HCT116 (cell line): ENCODE measurements at regions not wholly inside any gene's neighbourhood (a gene's known extent, or its start where the extent isn't known, plus 50 kb on each side); places are given as distances from the start of the nearest gene placed in this dataset.

Experiments
- ATAC-seq: fragments of 200-7000 bp; cut with Tn5 transposase; 2 replicates; pipeline ENCODE4 v1.9.1; 2020; ENCODE audit warnings: mild to moderate bottlenecking, moderate library complexity
- BruUV-seq: library from RNA; stranded (reverse); fragments of 400-500 nt; replicated peaks from 2 replicates; lab custom pipeline; 2021; lab: Mats Ljungman, UMichigan
- CTCF ChIA-PET: fragments of 300-600 bp; sonication (Branson Sonifier 250); formaldehyde crosslinking; loops from one replicate; lab custom pipeline; 2021; ENCODE audit warnings: antibody characterized with exemption; lab: Charles Lee
- POLR2A ChIA-PET: fragments of 300-600, 350-600 bp; sonication (Branson Sonifier 250); formaldehyde crosslinking; loops from one replicate; lab custom pipeline; 2021; ENCODE audit warnings: antibody characterized with exemption; lab: Charles Lee
- RAD21 ChIA-PET, 2 experiments: fragments of 300-600 bp; sonication (Branson Sonifier 250); formaldehyde crosslinking; loops; one replicate each; lab custom pipeline; 2023; ENCODE audit warnings: low total read pairs in 2 of 2; ENCODE audit not compliant: uncharacterized antibody in 2 of 2, unreplicated experiment in 2 of 2, low non-redundant PET in 1 of 2; lab: Charles Lee
- DNase-seq: peaks from one replicate; pipeline ENCODE4 v3.0.0-alpha.2; 2010; ENCODE audit warnings: low read depth, low spot score
- H2AFZ ChIP-seq: fragments of 200-600 bp; shearing (Covaris generic), sonication (generic); 2 replicates; pipeline ENCODE4 v1.6.1; 2017; ENCODE audit warnings: low read depth, mixed run types, mixed read lengths, antibody characterized with exemption, low read length; ENCODE audit not compliant: poor library complexity, severe bottlenecking
- H3K27ac ChIP-seq: 2 replicates; pipeline ENCODE4 v1.5.1; 2012; ENCODE audit warnings: low read depth, low read length
- H3K27me3 ChIP-seq: fragments of 200-600 bp; sonication (generic); 2 replicates; pipeline ENCODE4 v1.6.1; 2016; ENCODE audit warnings: mixed run types, low read length, mixed read lengths; ENCODE audit not compliant: insufficient read depth
- H3K36me3 ChIP-seq, 2 experiments: fragments of 200-500 bp in 1 of 2; fragments of 200-600 bp in 1 of 2; sonication (Bioruptor generic) in 1 of 2; sonication (generic) in 1 of 2; 2 replicates each; pipeline versions ENCODE4 v1.5.1 to v1.6.1; 2014 to 2016; ENCODE audit warnings: low read length in 2 of 2, inconsistent platforms in 1 of 2, mixed read lengths in 1 of 2, mixed run types in 1 of 2; ENCODE audit not compliant: insufficient read depth in 2 of 2, control insufficient read depth in 1 of 2
- H3K4me1 ChIP-seq, 2 experiments: fragments of 200-600 bp in 1 of 2; sonication (generic) in 1 of 2; 2 replicates each; pipeline versions ENCODE4 v1.5.1 to v1.6.1; 2012 to 2017; ENCODE audit warnings: low read length in 2 of 2, inconsistent platforms in 1 of 2, mild to moderate bottlenecking in 1 of 2, mixed read lengths in 1 of 2, mixed run types in 1 of 2, moderate library complexity in 1 of 2; ENCODE audit not compliant: insufficient read depth in 2 of 2, control insufficient read depth in 1 of 2
- H3K4me2 ChIP-seq: fragments of 200-600 bp; sonication (generic); 2 replicates; pipeline ENCODE4 v1.6.1; 2017; ENCODE audit warnings: mixed run types, low read length, mixed read lengths
- H3K4me3 ChIP-seq, 2 experiments: fragments of 200-600 bp in 1 of 2; sonication (generic) in 1 of 2; replicated peaks in 1 of 2; 2 replicates each; pipeline ENCODE4 v1.5.1; 2011 to 2016; ENCODE audit warnings: low read length in 2 of 2, control low read depth in 1 of 2, low read depth in 1 of 2, mild to moderate bottlenecking in 1 of 2, mixed read lengths in 1 of 2, mixed run types in 1 of 2
- H3K79me2 ChIP-seq: fragments of 200-600 bp; sonication (generic); 2 replicates; pipeline ENCODE4 v1.6.1; 2017; ENCODE audit warnings: mild to moderate bottlenecking, mixed run types, low read length, moderate library complexity, mixed read lengths; ENCODE audit not compliant: insufficient read depth
- H3K9ac ChIP-seq: fragments of 200-600 bp; sonication (generic); 2 replicates; pipeline ENCODE4 v1.6.1; 2016; ENCODE audit warnings: low read length, mixed read lengths
- H3K9me2 ChIP-seq: fragments of 200-600 bp; sonication (generic), shearing (Covaris generic); 2 replicates; pipeline ENCODE4 v1.6.1; 2017; ENCODE audit warnings: mixed run types, mild to moderate bottlenecking, moderate library complexity; ENCODE audit not compliant: insufficient read depth
- H3K9me3 ChIP-seq, 2 experiments: fragments of 200-500 bp in 1 of 2; fragments of 200-600 bp in 1 of 2; sonication (Bioruptor generic) in 1 of 2; sonication (generic) in 1 of 2; 2 replicates each; pipeline ENCODE4 v1.6.1; 2014 to 2017; ENCODE audit warnings: low read length in 2 of 2, mixed read lengths in 2 of 2, inconsistent platforms in 1 of 2, low read depth in 1 of 2, mild to moderate bottlenecking in 1 of 2, mixed run types in 1 of 2, moderate library complexity in 1 of 2; ENCODE audit not compliant: control insufficient read depth in 1 of 2, insufficient read depth in 1 of 2
- H4K20me1 ChIP-seq: fragments of 200-600 bp; sonication (generic), shearing (Covaris generic); 2 replicates; pipeline ENCODE4 v1.6.1; 2017; ENCODE audit warnings: mixed run types, mild to moderate bottlenecking, moderate library complexity; ENCODE audit not compliant: insufficient read depth
- CTCF ChIP-seq, 3 experiments: fragments of 200-600 bp in 1 of 3; sonication (generic) in 1 of 3; IDR thresholded peaks in 2 of 3; conservative IDR thresholded peaks in 1 of 3; 2 replicates each; pipeline ENCODE4 v1.5.1; 2012 to 2017; ENCODE audit warnings: low read depth in 2 of 3, low read length in 2 of 3, antibody characterized with exemption in 1 of 3, borderline replicate concordance in 1 of 3, control low read depth in 1 of 3, mild to moderate bottlenecking in 1 of 3, mixed read lengths in 1 of 3, mixed run types in 1 of 3, moderate library complexity in 1 of 3; ENCODE audit not compliant: insufficient read depth in 1 of 3
- JUND ChIP-seq: IDR thresholded peaks from 2 replicates; pipeline ENCODE4 v1.6.1; 2012
- REST ChIP-seq: IDR thresholded peaks from 2 replicates; pipeline ENCODE4 v1.6.1; 2012; ENCODE audit warnings: low read depth
- SP1 ChIP-seq: IDR thresholded peaks from 2 replicates; pipeline ENCODE4 v1.6.1; 2012; ENCODE audit warnings: low read depth
- intact Hi-C: fragments of 100-400 bp; cut with micrococcal nuclease; formaldehyde crosslinking; loops from 2 replicates; pipeline ENCODE4 v1.10.0; 2022

GRCh38 chr1:61552630-61553305 lies 172.2 kb downstream of the TM2D1 start:
- CTCF ChIA-PET = no interaction called here
- H3K9me3 ChIP-seq = no peaks in the 10 kb centered on the region
- no peak overlapping the region for H3K4me2 ChIP-seq
- H3K27ac ChIP-seq = no peak overlapping the region
- POLR2A ChIA-PET = no interaction called here
- no peak for TF ChIP-seq CTCF (IDR thresholded peaks at IDR 0.05 in 2 of 3, conservative IDR thresholded peaks at IDR 0.05 in 1 of 3; ENCODE audit: borderline replicate concordance in 1 of 3, insufficient read depth in 1 of 3, low read depth in 2 of 3, low read length in 2 of 3)
- no peak for TF ChIP-seq REST
- no peak for TF ChIP-seq SP1
- no peak for TF ChIP-seq JUND
- no peaks in the 10 kb centered on the region for H3K36me3 ChIP-seq
- H4K20me1 ChIP-seq = no peaks in the 10 kb centered on the region
- RAD21 ChIA-PET = no interaction called here
- BruUV-seq = no TSS peak
- ATAC-seq = no peak
- intact Hi-C loops = no loop called here
- H2AFZ ChIP-seq = no peak overlapping the region
- H3K4me3 ChIP-seq = no peak overlapping the region
- H3K27me3 ChIP-seq = no peaks in the 10 kb centered on the region
- no peak for DNase-seq
- H3K9ac ChIP-seq = no peak overlapping the region
- H3K4me1 ChIP-seq = no peaks in the 10 kb centered on the region
- no peaks in the 10 kb centered on the region for H3K9me2 ChIP-seq
- H3K79me2 ChIP-seq = no peaks in the 10 kb centered on the region
